ENCODE measurements at regions not wholly inside any gene's neighbourhood (a gene's known extent, or its start where the extent isn't known, plus 50 kb on each side); places are given as distances from the start of the nearest gene placed in this dataset.

DNA sequence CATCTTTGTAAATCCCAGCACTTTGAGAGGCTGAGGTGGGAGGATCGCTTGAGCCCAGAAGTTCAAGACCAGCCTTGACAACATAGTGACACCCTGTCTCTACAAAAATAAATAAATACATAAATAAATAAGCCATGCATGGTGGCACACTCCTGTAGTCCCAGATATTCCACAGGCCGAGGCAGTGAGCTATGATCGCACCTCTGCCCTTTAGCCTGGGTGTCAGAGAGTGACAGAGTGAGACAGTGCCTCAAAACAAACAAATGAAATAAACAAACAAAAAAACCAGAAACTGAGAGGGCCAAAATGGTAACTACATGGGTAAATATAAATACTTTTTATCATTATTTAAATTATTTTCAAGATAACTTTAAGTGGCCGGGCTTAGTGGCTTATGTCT is 445.4 kb downstream of the ZIC1 start:
- H3K27me3 ChIP-seq (ENCODE audit: control insufficient read depth, insufficient read depth, low read length): no peaks in the 10 kb centered on the region
- H3K27ac ChIP-seq (ENCODE audit: insufficient read depth, low read length): no peak overlapping the region
- no peak overlapping the region for H4K91ac ChIP-seq (ENCODE audit: insufficient read depth, low read depth, low read length)
- no peak overlapping the region for H2AFZ ChIP-seq (replicated peaks; ENCODE audit: low read length, poor library complexity)
- no peak overlapping the region for H4K8ac ChIP-seq (ENCODE audit: low read depth in 2 of 2, low read length in 2 of 2)
- in situ Hi-C loops (cut with MboI; ENCODE audit: low sequenced_read_pairs) (no loop called here), dilution Hi-C loops (cut with HindIII; ENCODE audit: low sequenced_read_pairs, unreplicated experiment) (no loop called here), intact Hi-C loops (cut with micrococcal nuclease) (no loop called here)
- no CpG with 5 or more reads among the region's 4 CpGs for WGBS, 2 experiments (ENCODE audit: extremely low coverage in 2 of 2, insufficient read length in 1 of 2)
- H3K18ac ChIP-seq (ENCODE audit: low read depth, low read length): no peak overlapping the region
- no peak overlapping the region for H2BK20ac ChIP-seq (ENCODE audit: low read depth, low read length)
- no peak overlapping the region for H3K23ac ChIP-seq (ENCODE audit: low read depth, low read length)
- H2BK120ac ChIP-seq (ENCODE audit: low read depth, low read length): no peak overlapping the region
- no peak overlapping the region for H3K4ac ChIP-seq (ENCODE audit: low read depth, low read length)
- H2BK15ac ChIP-seq (ENCODE audit: low read depth, low read length): no peak overlapping the region
- no peak overlapping the region for H3K56ac ChIP-seq (ENCODE audit: extremely low read depth, insufficient read depth, low read length)
- no peak overlapping the region for H3K4me3 ChIP-seq (ENCODE audit: insufficient read depth, low read depth, low read length)
- H4K20me1 ChIP-seq (ENCODE audit: insufficient read depth, low read length): no peaks in the 10 kb centered on the region
- TF ChIP-seq, protein P1, sequence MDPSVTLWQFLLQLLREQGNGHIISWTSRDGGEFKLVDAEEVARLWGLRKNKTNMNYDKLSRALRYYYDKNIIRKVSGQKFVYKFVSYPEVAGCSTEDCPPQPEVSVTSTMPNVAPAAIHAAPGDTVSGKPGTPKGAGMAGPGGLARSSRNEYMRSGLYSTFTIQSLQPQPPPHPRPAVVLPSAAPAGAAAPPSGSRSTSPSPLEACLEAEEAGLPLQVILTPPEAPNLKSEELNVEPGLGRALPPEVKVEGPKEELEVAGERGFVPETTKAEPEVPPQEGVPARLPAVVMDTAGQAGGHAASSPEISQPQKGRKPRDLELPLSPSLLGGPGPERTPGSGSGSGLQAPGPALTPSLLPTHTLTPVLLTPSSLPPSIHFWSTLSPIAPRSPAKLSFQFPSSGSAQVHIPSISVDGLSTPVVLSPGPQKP (IDR thresholded peaks at IDR 0.05; ENCODE audit: borderline replicate concordance, low read depth, low read length): no peak
- TF ChIP-seq NFE2L2 (IDR thresholded peaks at IDR 0.05; ENCODE audit: low read depth, low read length): no peak
- no peak for TF ChIP-seq RCOR1 (IDR thresholded peaks at IDR 0.05; ENCODE audit: insufficient replicate concordance, low read length)
- no peak for TF ChIP-seq CEBPB (IDR thresholded peaks at IDR 0.05; ENCODE audit: low read depth, low read length)
- TF ChIP-seq BHLHE40 (IDR thresholded peaks at IDR 0.05; ENCODE audit: low read depth, low read length): no peak
- TF ChIP-seq RFX5 (IDR thresholded peaks at IDR 0.05; ENCODE audit: low read depth, low read length): no peak
- no peak for TF ChIP-seq SMC3 (IDR thresholded peaks at IDR 0.05; ENCODE audit: low read depth, low read length)
- H2BK5ac ChIP-seq (ENCODE audit: low read depth, low read length, poor library complexity, severe bottlenecking): no peak overlapping the region
- no peak overlapping the region for H3K9ac ChIP-seq (ENCODE audit: low read depth, low read length)
- no peak overlapping the region for H3K14ac ChIP-seq (replicated peaks; ENCODE audit: low read depth, low read length)
- no peaks in the 10 kb centered on the region for H3K9me1 ChIP-seq (ENCODE audit: insufficient read depth, low read length)
- H2AK9ac ChIP-seq (replicated peaks; ENCODE audit: low read depth, low read length, poor library complexity): no peak overlapping the region
- no peaks in the 10 kb centered on the region; the same call in 1 of the 2 replicates for H3K9me3 ChIP-seq (ENCODE audit: control insufficient read depth, insufficient read depth, low read length)
- H4K5ac ChIP-seq (ENCODE audit: low read depth, low read length): no peak overlapping the region
- H3K4me1 ChIP-seq (ENCODE audit: control insufficient read depth, insufficient read depth, low read length): no peaks in the 10 kb centered on the region
- BruUV-seq (replicated peaks): no TSS peak
- H3K79me1 ChIP-seq (ENCODE audit: low read depth in 1 of 2, low read length in 2 of 2): no peaks in the 10 kb centered on the region
- no peak overlapping the region for H3K4me2 ChIP-seq (ENCODE audit: low read depth, low read length)
- H2AK5ac ChIP-seq (ENCODE audit: low read depth, low read length): no peak overlapping the region
- POLR2A ChIA-PET (ENCODE audit: unreplicated experiment): no interaction called here
- H3K36me3 ChIP-seq (ENCODE audit: control insufficient read depth, insufficient read depth, low read length): no peaks in the 10 kb centered on the region
- CTCF ChIA-PET: no interaction called here
- no peak for DNase-seq
- no peak for ATAC-seq (ENCODE audit: low read depth)

All from IMR-90 (cell line).